ENCODE measurements at regions not wholly inside any gene's neighbourhood (a gene's known extent, or its start where the extent isn't known, plus 50 kb on each side); places are given as distances from the start of the nearest gene placed in this dataset.

- TF ChIP-seq ZBTB38 (CRISPR knock-in tag; IDR thresholded peaks at IDR 0.05): peak; percentile 64; the same call in 1 of the 2 replicates
- TF ChIP-seq TCF7 (IDR thresholded peaks at IDR 0.05; ENCODE audit: low read depth): no peak
- 0 out of 2 replicates have a peak, but pooled peaks have one; percentile 22 for TF ChIP-seq ZNF136 (CRISPR knock-in tag; IDR thresholded peaks at IDR 0.05; ENCODE audit: low read depth)
- TF ChIP-seq REXO4 (CRISPR knock-in tag; IDR thresholded peaks at IDR 0.05; ENCODE audit: borderline replicate concordance): no peak
- TF ChIP-seq HNRNPH1 (optimal IDR thresholded peaks at IDR 0.05; ENCODE audit: low read depth, low read length): no peak
- no peak for TF ChIP-seq ETS1 (CRISPR knock-in tag; IDR thresholded peaks at IDR 0.05)
- no peak for TF ChIP-seq IRF1 (CRISPR knock-in tag; IDR thresholded peaks at IDR 0.05; ENCODE audit: low read depth)
- no peak for TF ChIP-seq ZNF343 (CRISPR knock-in tag; IDR thresholded peaks at IDR 0.05)
- TF ChIP-seq ZNF224 (CRISPR knock-in tag; IDR thresholded peaks at IDR 0.05): no peak
- TF ChIP-seq NFIB (CRISPR knock-in tag; IDR thresholded peaks at IDR 0.05; ENCODE audit: borderline replicate concordance): no peak
- TF ChIP-seq NR2F6 (IDR thresholded peaks at IDR 0.05): no peak
- no peak; the same call in 1 of the 2 replicates for TF ChIP-seq NR2F6 (CRISPR knock-in tag; IDR thresholded peaks at IDR 0.05)
- TF ChIP-seq ZNF407 (CRISPR knock-in tag; IDR thresholded peaks at IDR 0.05; ENCODE audit: not compliant biosample characterization): no peak
- no peak for TF ChIP-seq MXD3 (CRISPR knock-in tag; IDR thresholded peaks at IDR 0.05)
- no peak for TF ChIP-seq SNAPC4 (CRISPR knock-in tag; IDR thresholded peaks at IDR 0.05)
Measured at GRCh38 chr2:64750817-64751285, 97.1 kb upstream of the SERTAD2 start (continued).

Measured in HepG2 (cell line).